HG02571 (cell line): ENCODE measurements at regions not wholly inside any gene's neighbourhood (a gene's known extent, or its start where the extent isn't known, plus 50 kb on each side); places are given as distances from the start of the nearest gene placed in this dataset.
"Not testable (repeated sequence)": the region's sequence is repeated elsewhere in the genome, so short reads cannot be mapped to it uniquely, and the experiment has no call there.

ENCODE experiments used
- ATAC-seq: cut with Tn5 transposase; IDR thresholded peaks from one replicate; pipeline ENCODE4 v1.9.1; 2021; ENCODE audit warnings: mild to moderate bottlenecking, moderate library complexity; ENCODE audit not compliant: unreplicated experiment

- no peak for ATAC-seq
Observed at GRCh38 chr2:43074592-43075053, 151.8 kb downstream of the ZFP36L2 start.

GRCh38 chr2:43074052-43074451 is 152.4 kb downstream of the ZFP36L2 start:
- ATAC-seq = no peak

GRCh38 chr2:43073401-43073825 is 153.0 kb downstream of the ZFP36L2 start:
- ATAC-seq = no peak

- ATAC-seq = no peak
Observed at GRCh38 chr2:43071599-43072550, 154.5 kb downstream of the ZFP36L2 start.

- ATAC-seq = no peak
Observed at GRCh38 chr2:43070676-43071502, 155.5 kb downstream of the ZFP36L2 start.

- ATAC-seq = no peak
Observed at GRCh38 chr2:43070030-43070429, 156.4 kb downstream of the ZFP36L2 start.

GRCh38 chr2:43068631-43069517 is 157.5 kb downstream of the ZFP36L2 start:
- ATAC-seq = no peak

- ATAC-seq = no peak
Observed at GRCh38 chr2:43068041-43068533, 158.3 kb downstream of the ZFP36L2 start.

GRCh38 chr2:43067254-43068040 is 159.0 kb downstream of the ZFP36L2 start:
- ATAC-seq = no peak

- ATAC-seq = not testable (repeated sequence)
Observed at GRCh38 chr2:43066541-43067253, 159.7 kb downstream of the ZFP36L2 start.

GRCh38 chr2:43065871-43066270 is 160.5 kb downstream of the ZFP36L2 start:
- ATAC-seq = no peak

- no peak for ATAC-seq
Observed at GRCh38 chr2:43065036-43065435, 161.4 kb downstream of the ZFP36L2 start.

GRCh38 chr2:43063096-43063495 is 163.3 kb downstream of the ZFP36L2 start:
- ATAC-seq = not testable (repeated sequence)

GRCh38 chr2:43062058-43062457 is 164.3 kb downstream of the ZFP36L2 start:
- no peak for ATAC-seq

- ATAC-seq = no peak
Observed at GRCh38 chr2:43060390-43061016, 165.9 kb downstream of the ZFP36L2 start.

- peak; percentile 70 for ATAC-seq
Observed at GRCh38 chr2:43059183-43059897, 167.1 kb downstream of the ZFP36L2 start.

GRCh38 chr2:43058726-43059110 is 167.7 kb downstream of the ZFP36L2 start:
- ATAC-seq = no peak
